AG09319 (cell line): ENCODE measurements at regions not wholly inside any gene's neighbourhood (a gene's known extent, or its start where the extent isn't known, plus 50 kb on each side); places are given as distances from the start of the nearest gene placed in this dataset.
"Not testable (repeated sequence)": the region's sequence is repeated elsewhere in the genome, so short reads cannot be mapped to it uniquely, and the experiment has no call there.

Experiments
- DNase-seq: peaks from one replicate; pipeline ENCODE4 v3.0.0-alpha.2; 2010; ENCODE audit warnings: low read depth; ENCODE audit errors: extremely low read depth
- CTCF ChIP-seq: IDR thresholded peaks from 2 replicates; pipeline ENCODE4 v1.5.1; 2011; ENCODE audit warnings: low read depth, mild to moderate bottlenecking, inconsistent platforms, low read length, moderate library complexity

- DNase-seq = no peak
- TF ChIP-seq CTCF = no peak
These were observed 79.5 kb upstream of the TSC22D2 start for GRCh38 chr3:150328654-150329040.

GRCh38 chr3:150327678-150328653, 80.1 kb upstream of the TSC22D2 start:
- no peak for TF ChIP-seq CTCF
- no peak for DNase-seq

- no peak for TF ChIP-seq CTCF
- DNase-seq = no peak
These were observed 83.3 kb upstream of the TSC22D2 start for GRCh38 chr3:150324788-150325187.

GRCh38 chr3:150324245-150324644, 83.9 kb upstream of the TSC22D2 start:
- DNase-seq = no peak

GRCh38 chr3:150323770-150324169, 84.3 kb upstream of the TSC22D2 start:
- DNase-seq = no peak
- no peak for TF ChIP-seq CTCF

More at GRCh38 chr3:150324245-150324644, 83.9 kb upstream of the TSC22D2 start:
- no peak for TF ChIP-seq CTCF

- not testable (repeated sequence) for DNase-seq
These were observed 85.0 kb upstream of the TSC22D2 start for GRCh38 chr3:150323091-150323490.

GRCh38 chr3:150320971-150321370, 87.1 kb upstream of the TSC22D2 start:
- DNase-seq = not testable (repeated sequence)

GRCh38 chr3:150319900-150320299, 88.2 kb upstream of the TSC22D2 start:
- no peak for TF ChIP-seq CTCF
- peak; percentile 81 for DNase-seq
